ENCODE measurements at regions not wholly inside any gene's neighbourhood (a gene's known extent, or its start where the extent isn't known, plus 50 kb on each side); places are given as distances from the start of the nearest gene placed in this dataset.

GRCh38 chr15:69657626-69658025 lies 205.0 kb downstream of the RPLP1 start:
- Histone ChIP-seq H3F3A (ENCODE audit: insufficient read depth, low read length) (no peaks in the 10 kb centered on the region), H3K79me2 (ENCODE audit: low read length) (no peaks in the 10 kb centered on the region), H3K4me2 (ENCODE audit: low read depth, low read length) (no peak overlapping the region), H3K9me2 (replicated peaks; ENCODE audit: insufficient read depth, low read length) (no peaks in the 10 kb centered on the region), H3K9ac (ENCODE audit: low read length) (no peak overlapping the region), H3K4me1 (ENCODE audit: low read length) (no peaks in the 10 kb centered on the region), H2AFZ (ENCODE audit: low read length) (no peak overlapping the region), H4K20me1 (ENCODE audit: insufficient read depth, low read length) (no peaks in the 10 kb centered on the region), H3K36me3 (replicated peaks; ENCODE audit: insufficient read depth, low read length) (no peaks in the 10 kb centered on the region), H3K9me3 (replicated peaks; ENCODE audit: insufficient read depth, low read length) (no peaks in the 10 kb centered on the region), H3K27me3 (replicated peaks; ENCODE audit: insufficient read depth, low read length) (no peaks in the 10 kb centered on the region), H3K27ac (ENCODE audit: low read length) (no peak overlapping the region), H3K4me3 (ENCODE audit: low read length) (no peak overlapping the region)
- TF ChIP-seq EZH2phosphoT487 (IDR thresholded peaks at IDR 0.05; ENCODE audit: low read length): no peak
- no peak for TF ChIP-seq CTCF (IDR thresholded peaks at IDR 0.05; ENCODE audit: low read length)
- no peak for TF ChIP-seq EZH2 (optimal IDR thresholded peaks at IDR 0.05; ENCODE audit: low read depth, low read length)
- no peak for DNase-seq

- Histone ChIP-seq H3K79me2 (ENCODE audit: low read length) (no peaks in the 10 kb centered on the region), H3K9ac (ENCODE audit: low read length) (no peak overlapping the region), H2AFZ (ENCODE audit: low read length) (no peak overlapping the region), H3K36me3 (replicated peaks; ENCODE audit: insufficient read depth, low read length) (no peaks in the 10 kb centered on the region), H3K4me3 (ENCODE audit: low read length) (no peak overlapping the region), H3K27me3 (replicated peaks; ENCODE audit: insufficient read depth, low read length) (no peaks in the 10 kb centered on the region), H3K9me3 (replicated peaks; ENCODE audit: insufficient read depth, low read length) (no peaks in the 10 kb centered on the region), H3K4me2 (ENCODE audit: low read depth, low read length) (no peak overlapping the region), H4K20me1 (ENCODE audit: insufficient read depth, low read length) (no peaks in the 10 kb centered on the region), H3K27ac (ENCODE audit: low read length) (no peak overlapping the region), H3K9me2 (replicated peaks; ENCODE audit: insufficient read depth, low read length) (no peaks in the 10 kb centered on the region), H3K4me1 (ENCODE audit: low read length) (no peaks in the 10 kb centered on the region), H3F3A (ENCODE audit: insufficient read depth, low read length) (no peaks in the 10 kb centered on the region)
- TF ChIP-seq EZH2 (optimal IDR thresholded peaks at IDR 0.05; ENCODE audit: low read depth, low read length) (no peak), EZH2phosphoT487 (IDR thresholded peaks at IDR 0.05; ENCODE audit: low read length) (no peak), CTCF (IDR thresholded peaks at IDR 0.05; ENCODE audit: low read length) (no peak)
- no peak for DNase-seq
These were observed 205.9 kb downstream of the RPLP1 start for GRCh38 chr15:69658411-69658945.

- Histone ChIP-seq H3K27ac (ENCODE audit: low read length) (no peak overlapping the region), H2AFZ (ENCODE audit: low read length) (no peak overlapping the region), H3K4me2 (ENCODE audit: low read depth, low read length) (no peak overlapping the region)
These were observed 206.9 kb downstream of the RPLP1 start for GRCh38 chr15:69659454-69660050.

More at GRCh38 chr15:69659454-69660050, 206.9 kb downstream of the RPLP1 start:
- no peaks in the 10 kb centered on the region for H3K4me1 ChIP-seq (ENCODE audit: low read length)
- TF ChIP-seq EZH2 (optimal IDR thresholded peaks at IDR 0.05; ENCODE audit: low read depth, low read length) (no peak), CTCF (IDR thresholded peaks at IDR 0.05; ENCODE audit: low read length) (no peak), EZH2phosphoT487 (IDR thresholded peaks at IDR 0.05; ENCODE audit: low read length) (no peak)
- no peak for DNase-seq
- no peaks in the 10 kb centered on the region for H3F3A ChIP-seq (ENCODE audit: insufficient read depth, low read length)
- H4K20me1 ChIP-seq (ENCODE audit: insufficient read depth, low read length): no peaks in the 10 kb centered on the region
- H3K36me3 ChIP-seq (replicated peaks; ENCODE audit: insufficient read depth, low read length): no peaks in the 10 kb centered on the region
- H3K9me3 ChIP-seq (replicated peaks; ENCODE audit: insufficient read depth, low read length): no peaks in the 10 kb centered on the region
- H3K9ac ChIP-seq (ENCODE audit: low read length): no peak overlapping the region
- no peaks in the 10 kb centered on the region for H3K9me2 ChIP-seq (replicated peaks; ENCODE audit: insufficient read depth, low read length)
- no peaks in the 10 kb centered on the region for H3K79me2 ChIP-seq (ENCODE audit: low read length)
- no peak overlapping the region for H3K4me3 ChIP-seq (ENCODE audit: low read length)
- no peaks in the 10 kb centered on the region for H3K27me3 ChIP-seq (replicated peaks; ENCODE audit: insufficient read depth, low read length)

Data from MM.1S (cell line).